KMS-11 (cell line): ENCODE measurements at regions not wholly inside any gene's neighbourhood (a gene's known extent, or its start where the extent isn't known, plus 50 kb on each side); places are given as distances from the start of the nearest gene placed in this dataset.

Experiments
- H2AFZ ChIP-seq: fragments of 200-600 bp; sonication (generic); 2 replicates; pipeline ENCODE4 v1.6.1; 2016; ENCODE audit warnings: antibody characterized with exemption, mixed run types, low read depth
- H3K27ac ChIP-seq: fragments of 200-600 bp; sonication (generic); 2 replicates; pipeline ENCODE4 v1.6.1; 2016; ENCODE audit warnings: mild to moderate bottlenecking, mixed run types
- H3K27me3 ChIP-seq: fragments of 200-600 bp; sonication (generic); 2 replicates; pipeline ENCODE4 v1.6.1; 2017; ENCODE audit warnings: mild to moderate bottlenecking, low read depth, mixed run types, moderate library complexity; ENCODE audit not compliant: insufficient read depth
- H3K36me3 ChIP-seq: fragments of 200-600 bp; sonication (generic); 2 replicates; pipeline ENCODE4 v1.6.1; 2017; ENCODE audit warnings: mild to moderate bottlenecking, mixed run types; ENCODE audit not compliant: insufficient read depth
- H3K4me1 ChIP-seq: fragments of 200-600 bp; sonication (generic); 2 replicates; pipeline ENCODE4 v1.6.1; 2016; ENCODE audit warnings: mild to moderate bottlenecking, low read depth, mixed run types; ENCODE audit not compliant: poor library complexity, severe bottlenecking
- H3K4me2 ChIP-seq: fragments of 200-600 bp; sonication (generic); 2 replicates; pipeline ENCODE4 v1.7.0; 2016; ENCODE audit warnings: mild to moderate bottlenecking, mixed run types
- H3K4me3 ChIP-seq: fragments of 200-600 bp; sonication (generic); IDR thresholded peaks from 2 replicates; pipeline ENCODE4 v1.6.1; 2017; ENCODE audit warnings: low read depth, low read length, mixed read lengths; ENCODE audit not compliant: insufficient read depth
- H3K79me2 ChIP-seq: fragments of 200-600 bp; sonication (generic); 2 replicates; pipeline ENCODE4 v1.6.1; 2016; ENCODE audit warnings: low read depth, mixed run types; ENCODE audit not compliant: insufficient read depth
- H3K9ac ChIP-seq: fragments of 200-600 bp; sonication (generic); 2 replicates; pipeline ENCODE4 v1.6.1; 2016; ENCODE audit warnings: mild to moderate bottlenecking, mixed run types
- H4K20me1 ChIP-seq: fragments of 200-600 bp; sonication (generic); 2 replicates; pipeline ENCODE4 v1.6.1; 2016; ENCODE audit warnings: mild to moderate bottlenecking, mixed run types; ENCODE audit not compliant: insufficient read depth
- TF ChIP-seq, protein P1 (sequence below): fragments of 200-600 bp; sonication (generic); conservative IDR thresholded peaks from 2 replicates; pipeline ENCODE4 v1.6.1; 2017; ENCODE audit warnings: low read depth, mild to moderate bottlenecking, antibody characterized with exemption, low read length, moderate library complexity, mixed read lengths

GRCh38 chr18:25557011-25557410 lies 205.0 kb upstream of the ZNF521 start:
- Histone ChIP-seq H3K27me3 (no peaks in the 10 kb centered on the region), H3K27ac (no peak overlapping the region), H3K9ac (no peak overlapping the region), H3K4me1 (no peaks in the 10 kb centered on the region), H3K36me3 (no peaks in the 10 kb centered on the region), H3K4me2 (no peak overlapping the region), H4K20me1 (no peaks in the 10 kb centered on the region), H3K79me2 (no peaks in the 10 kb centered on the region), H2AFZ (no peak overlapping the region), H3K4me3 (no peak overlapping the region)
- TF ChIP-seq, protein P1, sequence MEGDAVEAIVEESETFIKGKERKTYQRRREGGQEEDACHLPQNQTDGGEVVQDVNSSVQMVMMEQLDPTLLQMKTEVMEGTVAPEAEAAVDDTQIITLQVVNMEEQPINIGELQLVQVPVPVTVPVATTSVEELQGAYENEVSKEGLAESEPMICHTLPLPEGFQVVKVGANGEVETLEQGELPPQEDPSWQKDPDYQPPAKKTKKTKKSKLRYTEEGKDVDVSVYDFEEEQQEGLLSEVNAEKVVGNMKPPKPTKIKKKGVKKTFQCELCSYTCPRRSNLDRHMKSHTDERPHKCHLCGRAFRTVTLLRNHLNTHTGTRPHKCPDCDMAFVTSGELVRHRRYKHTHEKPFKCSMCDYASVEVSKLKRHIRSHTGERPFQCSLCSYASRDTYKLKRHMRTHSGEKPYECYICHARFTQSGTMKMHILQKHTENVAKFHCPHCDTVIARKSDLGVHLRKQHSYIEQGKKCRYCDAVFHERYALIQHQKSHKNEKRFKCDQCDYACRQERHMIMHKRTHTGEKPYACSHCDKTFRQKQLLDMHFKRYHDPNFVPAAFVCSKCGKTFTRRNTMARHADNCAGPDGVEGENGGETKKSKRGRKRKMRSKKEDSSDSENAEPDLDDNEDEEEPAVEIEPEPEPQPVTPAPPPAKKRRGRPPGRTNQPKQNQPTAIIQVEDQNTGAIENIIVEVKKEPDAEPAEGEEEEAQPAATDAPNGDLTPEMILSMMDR, result no peak

DNA sequence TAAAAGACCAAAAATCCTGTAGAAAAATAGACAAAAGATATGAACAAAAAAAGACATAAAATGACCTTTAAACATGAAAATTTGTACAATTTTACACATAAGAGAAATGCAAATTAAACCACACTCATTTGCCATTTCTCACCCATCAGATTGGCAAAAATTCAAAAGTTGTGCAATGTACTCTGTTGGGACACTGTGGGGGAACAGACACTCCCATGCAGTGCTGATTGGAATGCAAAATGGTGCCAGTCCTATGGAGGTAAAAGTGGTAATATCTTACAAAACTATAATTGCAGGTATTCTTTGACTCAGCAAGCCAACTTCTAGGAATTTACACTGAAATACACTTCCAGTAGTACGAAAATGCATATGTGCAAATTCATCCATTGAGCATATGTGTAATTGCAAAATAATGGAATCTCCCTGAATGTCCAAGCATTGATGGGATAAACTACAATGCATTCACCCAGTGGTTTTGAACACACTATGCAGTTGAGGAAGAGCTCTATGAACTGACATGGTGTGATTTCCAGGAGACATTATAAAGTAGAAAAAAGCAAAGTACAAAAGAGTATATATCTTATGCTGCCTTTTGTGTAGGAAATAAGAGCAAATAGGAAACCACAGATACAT lies 201.8 kb upstream of the ZNF521 start:
- Histone ChIP-seq H3K9ac (no peak overlapping the region), H2AFZ (no peak overlapping the region), H3K36me3 (no peaks in the 10 kb centered on the region), H3K4me3 (no peak overlapping the region), H3K79me2 (no peaks in the 10 kb centered on the region), H3K4me1 (no peaks in the 10 kb centered on the region), H3K27ac (no peak overlapping the region), H3K27me3 (no peaks in the 10 kb centered on the region), H4K20me1 (no peaks in the 10 kb centered on the region), H3K4me2 (no peak overlapping the region)
- TF ChIP-seq, protein P1, result no peak

- no peaks in the 10 kb centered on the region for H3K4me1 ChIP-seq
- no peaks in the 10 kb centered on the region for H3K36me3 ChIP-seq
- no peaks in the 10 kb centered on the region for H3K79me2 ChIP-seq
- no peak overlapping the region for H2AFZ ChIP-seq
- H3K4me2 ChIP-seq, result no peak overlapping the region
- no peaks in the 10 kb centered on the region for H4K20me1 ChIP-seq
- no peak overlapping the region for H3K4me3 ChIP-seq
- H3K9ac ChIP-seq, result no peak overlapping the region
- no peaks in the 10 kb centered on the region for H3K27me3 ChIP-seq
- H3K27ac ChIP-seq, result no peak overlapping the region
- TF ChIP-seq, protein P1, result no peak
These were observed 192.8 kb upstream of the ZNF521 start for GRCh38 chr18:25544546-25545287.

DNA sequence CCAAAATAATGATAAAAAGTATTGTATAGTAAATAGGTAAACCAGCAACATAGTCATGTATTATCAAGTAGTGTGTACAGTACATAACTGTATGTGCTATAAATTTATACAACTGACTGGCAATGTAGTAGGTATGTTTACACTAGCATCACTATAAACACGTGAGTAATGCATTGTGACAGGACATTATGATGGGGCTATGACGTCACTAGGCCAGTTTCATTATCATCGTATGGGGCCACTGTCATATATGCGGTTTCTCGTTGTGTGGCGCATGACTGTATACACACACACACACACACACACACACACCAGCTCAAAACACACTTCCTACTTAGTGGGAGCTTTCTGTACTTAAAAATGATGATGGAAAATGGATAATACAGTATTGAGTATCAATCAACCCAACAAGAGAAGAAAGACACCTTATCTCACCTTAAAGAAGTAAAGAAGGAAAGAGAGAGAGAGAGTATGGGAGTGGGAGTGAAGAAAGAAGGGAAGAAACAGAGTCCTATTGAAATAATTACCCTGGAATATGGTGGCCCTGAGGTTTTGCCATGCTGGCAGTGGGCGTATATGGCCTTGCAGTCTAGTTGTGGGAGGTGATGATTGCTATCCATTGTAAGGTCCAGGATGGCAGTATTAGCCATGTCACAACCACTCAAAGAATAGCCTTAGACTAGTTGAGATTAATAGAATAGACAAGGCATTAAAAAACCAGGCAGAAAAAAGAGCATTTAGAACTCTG lies 186.4 kb upstream of the ZNF521 start:
- TF ChIP-seq, protein P1, result no peak
- H3K4me3 ChIP-seq, result no peak overlapping the region

More for the DNA sequence above, 186.4 kb upstream of the ZNF521 start:
- no peaks in the 10 kb centered on the region for H3K4me1 ChIP-seq
- no peaks in the 10 kb centered on the region for H4K20me1 ChIP-seq
- H3K4me2 ChIP-seq, result no peak overlapping the region
- no peak overlapping the region for H3K27ac ChIP-seq
- no peak overlapping the region for H3K9ac ChIP-seq
- H3K79me2 ChIP-seq, result no peaks in the 10 kb centered on the region
- no peak overlapping the region for H2AFZ ChIP-seq
- H3K36me3 ChIP-seq, result no peaks in the 10 kb centered on the region
- no peaks in the 10 kb centered on the region for H3K27me3 ChIP-seq
